ENCODE measurements at regions not wholly inside any gene's neighbourhood (a gene's known extent, or its start where the extent isn't known, plus 50 kb on each side); places are given as distances from the start of the nearest gene placed in this dataset.

GRCh38 chr6:166240889-166241288, 67.3 kb downstream of the PRR18 start:
- DNase-seq = no peak
- no peaks in the 10 kb centered on the region for H3K4me1 ChIP-seq
- no peaks in the 10 kb centered on the region for H3K4me1 Mint-ChIP-seq (ENCODE audit: low read depth, unreplicated experiment)
- no peak overlapping the region for H3K4me3 ChIP-seq (ENCODE audit: low read depth, low read length)
- BruUV-seq (replicated peaks) = no TSS peak
- ChIA-PET POLR2A (no interaction called here), CTCF (no interaction called here)
- no peaks in the 10 kb centered on the region for H3K9me3 ChIP-seq
- H3K27me3 Mint-ChIP-seq (ENCODE audit: insufficient read depth, unreplicated experiment) = peaks cover 21% of the 10 kb centered on the region
- no peak overlapping the region for H3K4me3 Mint-ChIP-seq (ENCODE audit: unreplicated experiment)
- TF ChIP-seq CTCF (IDR thresholded peaks at IDR 0.05; ENCODE audit: insufficient read depth in 1 of 2, low read depth in 1 of 2, low read length in 1 of 2, severe bottlenecking in 1 of 2, unreplicated experiment in 1 of 2) = no peak
- no peaks in the 10 kb centered on the region; the same call in 1 of the 2 replicates for H3K27me3 ChIP-seq (replicated peaks; ENCODE audit: control insufficient read depth, insufficient read depth, low read length)
- H3K9me3 Mint-ChIP-seq (ENCODE audit: unreplicated experiment) = no peaks in the 10 kb centered on the region
- no peak overlapping the region for H3K27ac Mint-ChIP-seq (ENCODE audit: unreplicated experiment)
- intact Hi-C loops (cut with micrococcal nuclease; ENCODE audit: unreplicated experiment) = no loop called here
- H3K36me3 Mint-ChIP-seq (ENCODE audit: insufficient read depth, unreplicated experiment) = no peaks in the 10 kb centered on the region
- H3K36me3 ChIP-seq (ENCODE audit: control insufficient read depth, insufficient read depth, low read length) = no peaks in the 10 kb centered on the region

- ChIA-PET CTCF (no interaction called here), POLR2A (no interaction called here)
- Mint-ChIP-seq H3K4me3 (ENCODE audit: unreplicated experiment) (no peak overlapping the region), H3K36me3 (ENCODE audit: insufficient read depth, unreplicated experiment) (no peaks in the 10 kb centered on the region), H3K27me3 (ENCODE audit: insufficient read depth, unreplicated experiment) (peaks cover 27% of the 10 kb centered on the region), H3K27ac (ENCODE audit: unreplicated experiment) (no peak overlapping the region), H3K4me1 (ENCODE audit: low read depth, unreplicated experiment) (no peaks in the 10 kb centered on the region), H3K9me3 (ENCODE audit: unreplicated experiment) (no peaks in the 10 kb centered on the region)
- TF ChIP-seq CTCF (IDR thresholded peaks at IDR 0.05; ENCODE audit: insufficient read depth in 1 of 2, low read depth in 1 of 2, low read length in 1 of 2, severe bottlenecking in 1 of 2, unreplicated experiment in 1 of 2) = no peak
- intact Hi-C loops (cut with micrococcal nuclease; ENCODE audit: unreplicated experiment) = no loop called here
- BruUV-seq (replicated peaks) = no TSS peak
- Histone ChIP-seq H3K9me3 (no peaks in the 10 kb centered on the region), H3K4me3 (ENCODE audit: low read depth, low read length) (no peak overlapping the region), H3K36me3 (ENCODE audit: control insufficient read depth, insufficient read depth, low read length) (no peaks in the 10 kb centered on the region), H3K27me3 (replicated peaks; ENCODE audit: control insufficient read depth, insufficient read depth, low read length) (no peaks in the 10 kb centered on the region; the same call in 1 of the 2 replicates), H3K4me1 (no peaks in the 10 kb centered on the region)
- DNase-seq = no peak
These were observed 70.0 kb upstream of the TBXT start for GRCh38 chr6:166237617-166238016.

GRCh38 chr6:166236596-166236995, 68.9 kb upstream of the TBXT start:
- no peaks in the 10 kb centered on the region for H3K36me3 ChIP-seq (ENCODE audit: control insufficient read depth, insufficient read depth, low read length)
- CTCF ChIA-PET = no interaction called here
- no peaks in the 10 kb centered on the region for H3K4me1 ChIP-seq
- Mint-ChIP-seq H3K9me3 (ENCODE audit: unreplicated experiment) (no peaks in the 10 kb centered on the region), H3K27me3 (ENCODE audit: insufficient read depth, unreplicated experiment) (peaks cover 26% of the 10 kb centered on the region), H3K4me1 (ENCODE audit: low read depth, unreplicated experiment) (no peaks in the 10 kb centered on the region), H3K4me3 (ENCODE audit: unreplicated experiment) (no peak overlapping the region), H3K36me3 (ENCODE audit: insufficient read depth, unreplicated experiment) (no peaks in the 10 kb centered on the region), H3K27ac (ENCODE audit: unreplicated experiment) (no peak overlapping the region)
- no TSS peak for BruUV-seq (replicated peaks)
- TF ChIP-seq CTCF (IDR thresholded peaks at IDR 0.05; ENCODE audit: insufficient read depth in 1 of 2, low read depth in 1 of 2, low read length in 1 of 2, severe bottlenecking in 1 of 2, unreplicated experiment in 1 of 2) = no peak
- no peaks in the 10 kb centered on the region; the same call in 1 of the 2 replicates for H3K27me3 ChIP-seq (replicated peaks; ENCODE audit: control insufficient read depth, insufficient read depth, low read length)
- H3K4me3 ChIP-seq (ENCODE audit: low read depth, low read length) = no peak overlapping the region
- POLR2A ChIA-PET = no interaction called here
- no peaks in the 10 kb centered on the region for H3K9me3 ChIP-seq
- intact Hi-C loops (cut with micrococcal nuclease; ENCODE audit: unreplicated experiment) = no loop called here
- no peak for DNase-seq
